ENCODE measurements at regions not wholly inside any gene's neighbourhood (a gene's known extent, or its start where the extent isn't known, plus 50 kb on each side); places are given as distances from the start of the nearest gene placed in this dataset.

DNA sequence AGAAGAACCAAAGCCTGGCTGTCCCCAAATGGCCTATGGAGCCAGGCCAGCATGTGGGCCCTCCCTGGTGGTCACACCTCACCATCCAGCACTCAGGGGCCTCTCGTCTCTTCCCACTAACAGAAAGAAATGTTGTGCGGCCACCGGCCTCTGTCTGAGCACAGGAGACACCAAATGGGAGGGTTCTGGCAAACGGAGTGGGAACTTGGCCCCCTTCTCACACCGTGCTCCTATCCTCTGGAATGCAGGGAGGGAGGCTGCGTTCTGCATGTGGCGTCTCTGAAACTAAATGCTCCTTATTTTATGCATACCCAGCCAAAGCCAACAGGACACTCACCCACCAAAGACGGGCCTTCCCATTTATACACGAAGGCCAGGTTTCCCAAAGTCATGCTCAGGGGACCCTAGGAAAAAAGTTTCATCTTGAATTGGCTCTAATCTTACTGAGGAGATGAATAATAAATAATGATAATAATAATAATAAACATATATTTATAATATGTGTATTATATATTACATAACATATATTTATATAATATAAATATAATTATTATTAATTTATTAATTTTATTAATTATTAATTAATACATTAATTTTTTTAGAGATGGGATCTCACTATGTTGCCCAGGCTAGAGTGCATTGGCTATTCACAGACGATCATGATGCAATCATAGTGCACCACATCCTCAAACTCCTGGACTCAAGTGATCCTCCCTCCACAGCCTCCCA is 102.4 kb downstream of the FOXF2 start:
- TF ChIP-seq, protein P1, sequence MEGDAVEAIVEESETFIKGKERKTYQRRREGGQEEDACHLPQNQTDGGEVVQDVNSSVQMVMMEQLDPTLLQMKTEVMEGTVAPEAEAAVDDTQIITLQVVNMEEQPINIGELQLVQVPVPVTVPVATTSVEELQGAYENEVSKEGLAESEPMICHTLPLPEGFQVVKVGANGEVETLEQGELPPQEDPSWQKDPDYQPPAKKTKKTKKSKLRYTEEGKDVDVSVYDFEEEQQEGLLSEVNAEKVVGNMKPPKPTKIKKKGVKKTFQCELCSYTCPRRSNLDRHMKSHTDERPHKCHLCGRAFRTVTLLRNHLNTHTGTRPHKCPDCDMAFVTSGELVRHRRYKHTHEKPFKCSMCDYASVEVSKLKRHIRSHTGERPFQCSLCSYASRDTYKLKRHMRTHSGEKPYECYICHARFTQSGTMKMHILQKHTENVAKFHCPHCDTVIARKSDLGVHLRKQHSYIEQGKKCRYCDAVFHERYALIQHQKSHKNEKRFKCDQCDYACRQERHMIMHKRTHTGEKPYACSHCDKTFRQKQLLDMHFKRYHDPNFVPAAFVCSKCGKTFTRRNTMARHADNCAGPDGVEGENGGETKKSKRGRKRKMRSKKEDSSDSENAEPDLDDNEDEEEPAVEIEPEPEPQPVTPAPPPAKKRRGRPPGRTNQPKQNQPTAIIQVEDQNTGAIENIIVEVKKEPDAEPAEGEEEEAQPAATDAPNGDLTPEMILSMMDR (IDR thresholded peaks at IDR 0.05; ENCODE audit: insufficient read depth, low read length), result no peak
- no peak for DNase-seq (ENCODE audit: low read depth)
- no peak overlapping the region for H3K4me3 ChIP-seq (ENCODE audit: low read depth, low read length)

DNA sequence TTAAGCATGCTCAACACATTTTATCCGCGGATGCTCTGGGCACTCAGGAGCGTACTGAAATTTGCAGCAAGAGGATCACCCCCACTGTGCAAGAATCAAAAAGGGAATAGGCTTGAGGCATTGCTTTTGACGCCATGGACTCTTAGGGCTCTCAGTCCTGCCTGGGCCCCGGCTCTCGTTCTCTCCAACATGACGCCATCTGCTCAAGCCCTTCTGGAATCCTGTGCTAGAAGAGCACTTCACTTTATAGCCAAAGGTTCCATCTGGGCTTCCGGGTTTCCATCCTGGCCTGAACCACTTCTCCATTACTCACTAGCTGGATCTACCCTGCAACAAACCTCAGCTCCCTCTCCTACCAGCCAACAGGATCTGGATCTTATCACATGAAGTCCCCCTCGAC is 105.3 kb downstream of the FOXF2 start:
- TF ChIP-seq, protein P1 (IDR thresholded peaks at IDR 0.05; ENCODE audit: insufficient read depth, low read length), result no peak
- DNase-seq (ENCODE audit: low read depth), result no peak
- no peak overlapping the region for H3K4me3 ChIP-seq (ENCODE audit: low read depth, low read length)

DNA sequence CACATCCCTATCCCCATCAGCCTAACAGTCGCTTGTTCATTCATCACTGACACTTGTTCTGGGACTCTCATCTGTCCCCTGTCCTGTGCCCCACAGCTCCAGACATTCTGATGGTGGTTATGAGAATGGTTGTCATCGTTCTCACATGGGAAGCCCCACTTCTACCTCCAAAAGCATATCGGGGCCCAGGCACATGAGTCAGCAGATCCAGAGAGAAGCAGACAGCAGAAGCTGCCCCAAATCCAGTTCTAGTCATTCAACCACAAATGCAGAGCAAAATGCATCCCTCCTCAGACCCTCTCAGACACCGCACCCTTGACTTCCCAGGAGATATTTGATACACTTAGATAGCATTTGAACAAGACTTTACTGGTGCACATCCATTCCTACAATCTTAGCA is 106.0 kb downstream of the FOXF2 start:
- H3K4me3 ChIP-seq (ENCODE audit: low read depth, low read length), result no peak overlapping the region
- TF ChIP-seq, protein P1 (IDR thresholded peaks at IDR 0.05; ENCODE audit: insufficient read depth, low read length), result no peak
- no peak for DNase-seq (ENCODE audit: low read depth)

DNA sequence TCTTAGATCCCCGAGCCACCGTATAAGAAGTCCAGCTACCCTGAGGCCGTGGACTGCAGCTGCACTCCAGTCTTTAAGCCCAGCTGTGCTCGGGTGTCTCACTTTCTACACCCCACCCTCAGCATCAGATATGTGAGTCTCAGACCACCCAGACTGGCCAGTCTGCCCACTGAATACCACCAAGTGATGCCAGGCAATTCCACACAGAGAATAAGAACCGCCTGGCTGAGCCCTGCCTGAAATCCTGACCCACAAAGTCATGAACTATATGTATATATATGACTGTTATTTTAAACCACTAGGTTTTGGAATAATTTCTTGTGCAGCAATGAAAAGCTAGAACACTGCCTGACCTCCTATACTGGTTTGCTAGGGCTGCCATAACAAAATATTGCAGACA is 106.7 kb downstream of the FOXF2 start:
- DNase-seq (ENCODE audit: low read depth), result no peak
- H3K4me3 ChIP-seq (ENCODE audit: low read depth, low read length), result no peak overlapping the region
- TF ChIP-seq, protein P1 (IDR thresholded peaks at IDR 0.05; ENCODE audit: insufficient read depth, low read length), result no peak

DNA sequence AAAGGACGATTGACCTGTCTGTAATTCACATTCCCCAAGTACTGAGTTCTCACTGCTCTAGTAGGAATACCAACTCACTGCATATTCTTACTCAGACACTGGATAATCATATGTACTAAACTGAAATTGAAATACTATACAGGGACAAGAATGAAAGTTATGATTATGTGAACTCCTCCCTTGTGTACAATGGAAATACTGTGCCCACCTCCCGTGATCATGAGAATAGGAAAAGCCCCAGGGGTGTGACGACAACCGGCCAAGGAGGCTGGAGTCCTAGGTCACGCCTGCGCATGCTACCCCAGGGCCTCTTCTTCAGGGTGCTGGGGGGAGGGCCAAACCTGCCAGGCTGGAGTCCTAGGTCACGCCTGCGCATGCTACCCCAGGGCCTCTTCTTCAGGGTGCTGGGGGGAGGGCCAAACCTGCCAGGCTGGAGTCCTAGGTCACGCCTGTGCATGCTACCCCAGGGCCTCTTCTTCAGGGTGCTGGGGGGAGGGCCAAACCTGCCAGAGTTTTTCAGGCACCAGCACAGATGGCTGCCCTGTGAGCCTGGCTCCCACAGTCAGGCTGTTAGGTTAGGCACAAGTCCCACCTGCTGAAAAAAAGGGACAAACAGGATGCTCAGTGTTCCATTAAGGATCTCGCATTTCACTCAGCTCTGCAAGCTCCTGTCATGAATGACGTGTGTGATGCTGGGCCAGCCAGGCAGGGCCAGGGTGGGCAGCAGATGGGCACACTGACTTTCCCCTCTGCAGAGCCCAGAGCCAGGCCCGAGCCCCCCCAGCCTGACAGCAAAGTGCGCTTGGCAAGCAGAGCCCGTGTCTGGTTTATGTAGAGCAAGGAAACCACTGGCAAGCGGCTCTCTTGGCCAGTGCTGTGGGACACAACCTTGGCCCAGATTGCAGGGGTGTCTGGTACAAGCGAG is 107.7 kb downstream of the FOXF2 start:
- no peak overlapping the region for H3K4me3 ChIP-seq (ENCODE audit: low read depth, low read length)
- no peak for DNase-seq (ENCODE audit: low read depth)

DNA sequence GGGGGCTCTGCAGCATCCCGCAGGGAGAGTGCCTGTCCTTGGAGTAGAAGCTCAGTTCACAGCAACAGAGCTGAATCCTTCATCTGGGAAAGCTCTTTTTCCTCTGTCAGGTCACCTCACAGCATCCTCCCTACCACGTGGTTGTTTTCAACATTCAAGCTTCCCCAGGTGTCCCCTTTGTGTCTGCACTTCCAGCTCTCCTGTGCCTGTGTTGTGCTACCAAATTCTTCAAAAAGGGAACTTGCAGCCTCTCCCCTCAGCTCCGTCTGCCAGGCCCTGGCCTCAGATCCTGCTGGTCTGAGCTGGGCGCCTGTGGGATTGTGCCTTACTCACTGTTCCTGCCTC is 108.4 kb downstream of the FOXF2 start:
- TF ChIP-seq, protein P1 (IDR thresholded peaks at IDR 0.05; ENCODE audit: insufficient read depth, low read length), result no peak
- DNase-seq (ENCODE audit: low read depth), result no peak

More for the DNA sequence above, 107.7 kb downstream of the FOXF2 start:
- TF ChIP-seq, protein P1 (IDR thresholded peaks at IDR 0.05; ENCODE audit: insufficient read depth, low read length), result no peak

More for the DNA sequence above, 108.4 kb downstream of the FOXF2 start:
- no peak overlapping the region for H3K4me3 ChIP-seq (ENCODE audit: low read depth, low read length)
